ENCODE measurements at regions not wholly inside any gene's neighbourhood (a gene's known extent, or its start where the extent isn't known, plus 50 kb on each side); places are given as distances from the start of the nearest gene placed in this dataset.

- ChIA-PET CTCF (no interaction called here), POLR2A (no interaction called here)
- TF ChIP-seq CTCF (IDR thresholded peaks at IDR 0.05), result no peak
- no peak for TF ChIP-seq EZH2 (IDR thresholded peaks at IDR 0.05; ENCODE audit: borderline replicate concordance, insufficient read depth, low read depth, low read length, poor library complexity, severe bottlenecking)
Measured at GRCh38 chr2:199113111-199113510, 344.6 kb downstream of the SATB2 start.

GRCh38 chr2:199111458-199111857 lies 346.3 kb downstream of the SATB2 start:
- Histone ChIP-seq H2AFZ (ENCODE audit: insufficient read depth, low read depth, low read length, poor library complexity, severe bottlenecking) (no peak overlapping the region), H3K9me3 (ENCODE audit: control extremely low read depth in 1 of 3, control insufficient read depth in 2 of 3, insufficient read depth in 1 of 3, low read length in 2 of 3) (no peaks in the 10 kb centered on the region), H3K79me2 (ENCODE audit: control insufficient read depth, insufficient read depth, low read length) (no peaks in the 10 kb centered on the region), H3K4me1 (ENCODE audit: control insufficient read depth in 2 of 2, insufficient read depth in 2 of 2, low read length in 2 of 2) (no peaks in the 10 kb centered on the region), H3K27me3 (replicated peaks in 1 of 4; ENCODE audit: control extremely low read depth in 1 of 4, control insufficient read depth in 3 of 4, insufficient read depth in 4 of 4, low read length in 3 of 4) (no peaks in the 10 kb centered on the region), H3K4me2 (replicated peaks; ENCODE audit: low read depth, low read length, poor library complexity, severe bottlenecking) (no peak overlapping the region), H3K27ac (ENCODE audit: low read length in 2 of 2) (no peak overlapping the region), H4K20me1 (ENCODE audit: control insufficient read depth, insufficient read depth, low read length, poor library complexity, severe bottlenecking) (no peaks in the 10 kb centered on the region), H3K36me3 (replicated peaks in 1 of 2; ENCODE audit: control extremely low read depth in 1 of 2, control insufficient read depth in 1 of 2, extremely low read depth in 1 of 2, insufficient read depth in 2 of 2, low read length in 1 of 2) (no peaks in the 10 kb centered on the region), H3K9ac (ENCODE audit: low read length) (no peak overlapping the region), H3K4me3 (ENCODE audit: control extremely low read depth in 1 of 5, extremely low read depth in 1 of 5, insufficient read depth in 1 of 5, low read depth in 2 of 5, low read length in 4 of 5) (no peak overlapping the region)
- ChIA-PET POLR2A (no interaction called here), CTCF (no interaction called here)
- no peak for ATAC-seq (ENCODE audit: low read depth)
- WGBS (ENCODE audit: insufficient coverage), result no CpG with 5 or more reads among the region's 2 CpGs
- H3K4me3 Mint-ChIP-seq, result no peak overlapping the region
- TF ChIP-seq EZH2 (IDR thresholded peaks at IDR 0.05; ENCODE audit: borderline replicate concordance, insufficient read depth, low read depth, low read length, poor library complexity, severe bottlenecking), result no peak
- TF ChIP-seq CTCF (IDR thresholded peaks at IDR 0.05), result no peak
- no peak for DNase-seq
- H3K27me3 Mint-ChIP-seq, result no peaks in the 10 kb centered on the region
- H3K27ac Mint-ChIP-seq, result no peak overlapping the region
- no peaks in the 10 kb centered on the region for H3K9me3 Mint-ChIP-seq (ENCODE audit: insufficient read depth)
- no peaks in the 10 kb centered on the region for H3K4me1 Mint-ChIP-seq
- intact Hi-C loops (cut with micrococcal nuclease), result no loop called here

More at GRCh38 chr2:199113111-199113510, 344.6 kb downstream of the SATB2 start:
- no peaks in the 10 kb centered on the region for H4K20me1 ChIP-seq (ENCODE audit: control insufficient read depth, insufficient read depth, low read length, poor library complexity, severe bottlenecking)
- H3K9me3 ChIP-seq (ENCODE audit: control extremely low read depth in 1 of 3, control insufficient read depth in 2 of 3, insufficient read depth in 1 of 3, low read length in 2 of 3), result no peaks in the 10 kb centered on the region
- ATAC-seq (ENCODE audit: low read depth) (no peak), DNase-seq (no peak)
- H2AFZ ChIP-seq (ENCODE audit: insufficient read depth, low read depth, low read length, poor library complexity, severe bottlenecking), result no peak overlapping the region
- H3K9ac ChIP-seq (ENCODE audit: low read length), result no peak overlapping the region
- Mint-ChIP-seq H3K27me3 (no peaks in the 10 kb centered on the region), H3K9me3 (ENCODE audit: insufficient read depth) (peaks cover 2% of the 10 kb centered on the region), H3K4me1 (no peaks in the 10 kb centered on the region), H3K27ac (no peak overlapping the region), H3K4me3 (no peak overlapping the region)
- H3K4me3 ChIP-seq (ENCODE audit: control extremely low read depth in 1 of 5, extremely low read depth in 1 of 5, insufficient read depth in 1 of 5, low read depth in 2 of 5, low read length in 4 of 5), result no peak overlapping the region
- H3K4me2 ChIP-seq (replicated peaks; ENCODE audit: low read depth, low read length, poor library complexity, severe bottlenecking), result no peak overlapping the region
- H3K4me1 ChIP-seq (ENCODE audit: control insufficient read depth in 2 of 2, insufficient read depth in 2 of 2, low read length in 2 of 2), result no peaks in the 10 kb centered on the region
- intact Hi-C loops (cut with micrococcal nuclease), result no loop called here
- H3K27ac ChIP-seq (ENCODE audit: low read length in 2 of 2), result no peak overlapping the region
- no CpG with 5 or more reads among the region's 2 CpGs for WGBS (ENCODE audit: insufficient coverage)
- H3K36me3 ChIP-seq (replicated peaks in 1 of 2; ENCODE audit: control extremely low read depth in 1 of 2, control insufficient read depth in 1 of 2, extremely low read depth in 1 of 2, insufficient read depth in 2 of 2, low read length in 1 of 2), result no peaks in the 10 kb centered on the region
- H3K27me3 ChIP-seq (replicated peaks in 1 of 4; ENCODE audit: control extremely low read depth in 1 of 4, control insufficient read depth in 3 of 4, insufficient read depth in 4 of 4, low read length in 3 of 4), result no peaks in the 10 kb centered on the region
- H3K79me2 ChIP-seq (ENCODE audit: control insufficient read depth, insufficient read depth, low read length), result no peaks in the 10 kb centered on the region
